ENCODE measurements at regions not wholly inside any gene's neighbourhood (a gene's known extent, or its start where the extent isn't known, plus 50 kb on each side); places are given as distances from the start of the nearest gene placed in this dataset.

- POLR2A ChIA-PET: no interaction called here
- H3K9me3 Mint-ChIP-seq: no peaks in the 10 kb centered on the region
- no peak for ATAC-seq (ENCODE audit: low read depth)
- no peak overlapping the region for H3K27ac Mint-ChIP-seq
- no peaks in the 10 kb centered on the region for H3K36me3 Mint-ChIP-seq
- peaks cover 2% of the 10 kb centered on the region for H3K27me3 Mint-ChIP-seq
- no peaks in the 10 kb centered on the region for H3K4me1 Mint-ChIP-seq
- H3K4me3 Mint-ChIP-seq: no peak overlapping the region
- no peak for DNase-seq
These were observed 157.7 kb downstream of the CEP135 start for GRCh38 chr4:56106180-56107147.

GRCh38 chr4:56104188-56104587 is 155.4 kb downstream of the CEP135 start:
- no peak for DNase-seq
- POLR2A ChIA-PET: no interaction called here
- Mint-ChIP-seq H3K9me3 (no peaks in the 10 kb centered on the region), H3K36me3 (no peaks in the 10 kb centered on the region), H3K4me1 (no peaks in the 10 kb centered on the region), H3K27me3 (peaks cover 4% of the 10 kb centered on the region), H3K4me3 (no peak overlapping the region), H3K27ac (no peak overlapping the region)
- no peak for ATAC-seq (ENCODE audit: low read depth)

DNA sequence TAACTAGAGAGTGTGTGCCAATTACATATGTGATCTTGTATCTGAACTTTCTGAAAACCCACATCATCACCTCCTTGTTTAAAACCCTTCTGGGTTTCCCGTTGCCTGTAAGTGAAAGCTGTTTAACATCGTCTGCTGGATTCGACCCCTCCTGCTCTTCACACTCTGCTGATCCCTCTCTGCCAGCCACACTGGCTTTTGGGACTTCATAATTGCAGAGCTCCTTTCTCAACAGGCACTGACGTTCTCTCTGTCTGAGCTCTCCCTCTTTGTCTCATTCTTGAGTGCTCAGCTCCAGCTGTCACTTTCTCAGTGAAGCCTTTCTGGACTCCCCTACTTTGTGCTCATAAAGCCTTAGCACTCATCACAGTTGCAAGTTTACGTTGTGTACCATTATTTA is 153.9 kb downstream of the CEP135 start:
- POLR2A ChIA-PET: no interaction called here
- H3K9me3 Mint-ChIP-seq: no peaks in the 10 kb centered on the region
- H3K36me3 Mint-ChIP-seq: no peaks in the 10 kb centered on the region
- H3K27me3 Mint-ChIP-seq: peaks cover 4% of the 10 kb centered on the region
- ATAC-seq (ENCODE audit: low read depth) (no peak), DNase-seq (no peak)
- H3K4me1 Mint-ChIP-seq: no peaks in the 10 kb centered on the region
- no peak overlapping the region for H3K4me3 Mint-ChIP-seq
- H3K27ac Mint-ChIP-seq: no peak overlapping the region

DNA sequence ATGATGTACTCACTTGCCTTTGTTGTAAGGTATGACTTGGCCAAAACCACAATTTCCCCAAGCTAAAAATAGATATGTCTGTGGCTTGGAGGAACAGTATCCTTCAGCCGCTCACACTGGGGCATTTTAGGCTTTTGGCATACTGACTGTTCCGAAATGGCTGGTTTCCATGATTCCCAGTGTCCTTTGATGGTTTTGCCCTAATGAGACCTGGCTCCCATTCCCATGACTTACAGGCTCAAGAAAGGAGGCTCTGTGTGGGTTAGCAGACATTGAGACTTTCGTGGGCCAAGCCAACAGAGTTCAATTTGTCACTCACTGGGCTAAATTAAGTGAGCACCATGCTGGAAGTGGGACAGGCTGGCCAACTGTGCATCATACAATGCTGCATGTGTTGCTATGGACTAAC is 150.6 kb downstream of the CEP135 start:
- ATAC-seq (ENCODE audit: low read depth) (no peak), DNase-seq (no peak)
- no peak overlapping the region for H3K27ac Mint-ChIP-seq
- peaks cover 4% of the 10 kb centered on the region for H3K27me3 Mint-ChIP-seq
- H3K4me3 Mint-ChIP-seq: no peak overlapping the region
- POLR2A ChIA-PET: no interaction called here
- H3K4me1 Mint-ChIP-seq: no peaks in the 10 kb centered on the region
- H3K9me3 Mint-ChIP-seq: no peaks in the 10 kb centered on the region
- no peaks in the 10 kb centered on the region for H3K36me3 Mint-ChIP-seq

DNA sequence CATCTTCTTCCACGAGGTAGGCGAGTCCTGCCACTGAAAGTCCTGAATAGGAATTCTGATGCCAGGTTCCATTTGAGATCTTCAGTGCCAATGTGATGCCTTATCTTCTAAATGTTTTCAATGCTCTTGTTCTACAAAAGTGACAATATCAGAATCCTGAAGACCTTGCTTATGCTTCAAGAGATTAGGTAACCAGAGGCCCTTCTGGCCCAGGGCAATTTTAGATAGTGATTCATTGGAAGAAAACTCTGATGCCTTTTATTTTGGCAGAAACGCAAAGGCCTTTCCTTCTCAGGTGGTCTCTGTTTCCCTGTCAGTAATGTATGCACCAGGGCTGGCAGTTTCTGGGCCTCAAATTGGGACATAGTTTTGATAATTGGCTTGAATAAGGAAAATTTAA is 144.8 kb downstream of the CEP135 start:
- Mint-ChIP-seq H3K4me3 (no peak overlapping the region), H3K9me3 (no peaks in the 10 kb centered on the region), H3K27ac (no peak overlapping the region), H3K36me3 (no peaks in the 10 kb centered on the region), H3K27me3 (no peaks in the 10 kb centered on the region), H3K4me1 (no peaks in the 10 kb centered on the region)
- no peak for DNase-seq
- POLR2A ChIA-PET: no interaction called here
- no peak for ATAC-seq (ENCODE audit: low read depth)

- ATAC-seq (ENCODE audit: low read depth) (no peak), DNase-seq (no peak)
- Mint-ChIP-seq H3K27me3 (no peaks in the 10 kb centered on the region), H3K4me1 (no peaks in the 10 kb centered on the region), H3K9me3 (no peaks in the 10 kb centered on the region), H3K4me3 (no peak overlapping the region), H3K27ac (no peak overlapping the region), H3K36me3 (no peaks in the 10 kb centered on the region)
- POLR2A ChIA-PET: no interaction called here
These were observed 143.8 kb downstream of the CEP135 start for GRCh38 chr4:56092540-56092939.

DNA sequence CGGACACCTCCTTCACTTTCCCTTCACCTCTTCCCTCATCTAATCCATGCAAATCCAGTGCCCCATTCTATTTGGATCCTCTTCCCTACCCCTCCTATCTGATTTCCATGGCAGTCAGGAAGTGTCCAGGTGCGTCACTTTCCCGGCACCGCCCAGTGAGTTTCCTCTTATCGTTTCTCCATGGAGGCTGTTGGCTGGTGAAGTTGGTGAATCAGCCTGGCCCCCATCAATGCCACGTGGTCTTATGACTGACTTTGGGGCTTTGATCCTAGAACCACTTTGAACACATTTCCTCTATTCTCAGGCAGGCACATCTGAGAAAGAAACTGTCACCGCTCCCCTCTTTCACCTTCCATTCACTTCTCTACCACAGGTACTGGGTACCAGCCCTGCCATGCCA is 137.8 kb downstream of the CEP135 start:
- DNase-seq (no peak), ATAC-seq (ENCODE audit: low read depth) (no peak)
- Mint-ChIP-seq H3K4me3 (no peak overlapping the region), H3K27ac (no peak overlapping the region), H3K4me1 (no peaks in the 10 kb centered on the region), H3K27me3 (peaks cover 7% of the 10 kb centered on the region), H3K9me3 (no peaks in the 10 kb centered on the region), H3K36me3 (no peaks in the 10 kb centered on the region)
- POLR2A ChIA-PET: no interaction called here

- DNase-seq (no peak), ATAC-seq (ENCODE audit: low read depth) (no peak)
- Mint-ChIP-seq H3K9me3 (no peaks in the 10 kb centered on the region), H3K4me1 (no peaks in the 10 kb centered on the region), H3K27ac (no peak overlapping the region), H3K36me3 (no peaks in the 10 kb centered on the region), H3K4me3 (no peak overlapping the region), H3K27me3 (peaks cover 7% of the 10 kb centered on the region)
- POLR2A ChIA-PET: no interaction called here
These were observed 137.4 kb downstream of the CEP135 start for GRCh38 chr4:56086073-56086541.

GRCh38 chr4:56085275-56085674 is 136.5 kb downstream of the CEP135 start:
- H3K4me1 Mint-ChIP-seq: no peaks in the 10 kb centered on the region
- POLR2A ChIA-PET: no interaction called here
- no peak for ATAC-seq (ENCODE audit: low read depth)
- H3K27me3 Mint-ChIP-seq: peaks cover 7% of the 10 kb centered on the region
- no peak for DNase-seq
- H3K4me3 Mint-ChIP-seq: no peak overlapping the region
- no peak overlapping the region for H3K27ac Mint-ChIP-seq
- H3K9me3 Mint-ChIP-seq: no peaks in the 10 kb centered on the region
- no peaks in the 10 kb centered on the region for H3K36me3 Mint-ChIP-seq

DNA sequence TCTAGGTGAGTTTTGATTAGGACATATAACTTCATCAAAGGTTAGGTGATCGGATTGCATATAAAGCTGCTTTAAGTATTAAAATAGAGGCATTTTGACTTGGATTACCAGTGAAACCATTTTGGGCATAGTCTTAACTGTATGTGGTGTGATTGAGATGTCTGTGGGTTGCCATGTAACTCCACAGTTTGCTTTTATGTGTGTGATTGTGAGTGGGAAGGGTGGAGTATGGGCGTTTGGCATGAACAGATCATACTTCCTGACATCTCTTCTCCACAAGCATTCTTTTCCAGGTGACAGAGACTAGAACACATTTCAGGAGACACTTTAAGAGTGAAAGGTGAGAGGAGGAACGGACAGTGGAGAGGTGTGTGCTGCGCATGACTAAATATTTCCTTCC is 136.1 kb downstream of the CEP135 start:
- ATAC-seq (ENCODE audit: low read depth) (no peak), DNase-seq (no peak)
- POLR2A ChIA-PET: no interaction called here
- Mint-ChIP-seq H3K4me3 (no peak overlapping the region), H3K27me3 (peaks cover 7% of the 10 kb centered on the region), H3K9me3 (no peaks in the 10 kb centered on the region), H3K36me3 (no peaks in the 10 kb centered on the region), H3K4me1 (no peaks in the 10 kb centered on the region), H3K27ac (no peak overlapping the region)

Data from activated naive CD8-positive, alpha-beta T cell treated with anti-CD3 and anti-CD28 coated beads, Interleukin-2, amount 10 ng/mL, durations not matched to agents 7 days and 5 days (primary cell).